CD1c-positive myeloid dendritic cell (primary cell): ENCODE measurements at regions not wholly inside any gene's neighbourhood (a gene's known extent, or its start where the extent isn't known, plus 50 kb on each side); places are given as distances from the start of the nearest gene placed in this dataset.
"Not testable (repeated sequence)": the region's sequence is repeated elsewhere in the genome, so short reads cannot be mapped to it uniquely, and the experiment has no call there.

Experiments
- DNase-seq: peaks from one replicate; pipeline ENCODE4 v3.0.0-alpha.2; 2016; ENCODE audit errors: extremely low spot score

- DNase-seq: no peak
Observed at GRCh38 chr4:120299631-120300030, 233.0 kb upstream of the MAD2L1 start.

DNA sequence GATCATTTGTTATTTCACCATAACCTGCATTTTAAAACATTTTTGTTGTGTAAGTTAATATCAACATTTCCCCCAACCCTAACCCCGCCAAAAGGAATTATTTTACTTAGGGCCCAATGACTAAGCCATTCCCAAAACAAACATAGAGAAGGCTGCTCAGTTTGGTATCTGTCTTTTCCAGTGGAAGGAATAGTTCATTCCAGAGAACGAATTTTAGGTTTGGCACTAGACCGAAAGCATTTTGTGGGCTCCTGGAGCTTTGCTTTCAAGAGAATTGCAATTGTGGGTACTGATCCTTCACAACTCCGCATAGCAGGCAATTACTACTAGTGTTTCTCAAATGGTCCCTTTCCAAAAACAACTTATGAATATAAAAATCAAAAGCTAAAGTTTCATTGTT, 226.7 kb upstream of the MAD2L1 start:
- no peak for DNase-seq

GRCh38 chr4:120291541-120291940, 224.9 kb upstream of the MAD2L1 start:
- no peak for DNase-seq

GRCh38 chr4:120290553-120290952, 223.9 kb upstream of the MAD2L1 start:
- no peak for DNase-seq

DNA sequence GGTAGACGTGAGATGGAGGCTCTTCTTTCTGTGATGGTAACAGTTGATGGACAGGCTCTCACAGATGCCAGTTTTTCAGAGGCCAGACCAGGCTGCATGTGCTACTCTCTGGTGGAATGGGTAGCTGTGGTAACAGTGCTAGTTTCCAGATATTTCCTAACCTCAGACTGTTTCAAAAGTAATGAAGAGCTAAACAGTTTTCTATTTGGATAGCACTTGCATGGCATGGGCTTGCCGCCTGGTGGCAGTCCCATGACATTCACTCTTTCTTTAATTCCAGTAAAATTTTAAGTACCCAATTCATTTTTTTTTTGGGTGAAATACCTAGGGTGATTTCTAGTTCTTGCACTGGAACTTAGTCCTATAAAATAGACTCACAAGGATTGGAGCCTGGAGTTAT, 220.2 kb upstream of the MAD2L1 start:
- DNase-seq: no peak

DNA sequence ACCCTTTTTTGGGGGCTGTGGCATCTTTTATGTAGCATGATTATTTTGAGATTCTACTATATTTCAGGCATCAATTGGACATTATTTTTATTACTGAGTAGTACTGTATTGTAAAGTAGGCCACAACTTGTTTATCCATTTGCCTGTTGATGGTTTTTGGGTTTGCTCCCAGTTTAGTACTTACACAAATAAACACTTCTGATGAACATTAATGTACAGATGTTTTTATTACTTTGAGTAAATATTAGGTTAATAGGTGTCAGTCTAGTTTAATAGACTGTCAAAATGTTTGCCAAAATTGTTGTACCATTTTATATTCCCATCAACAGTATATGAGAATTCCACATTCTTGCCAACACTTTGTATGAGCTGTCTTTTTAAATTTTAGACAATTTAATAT, 214.9 kb upstream of the MAD2L1 start:
- no peak for DNase-seq

DNA sequence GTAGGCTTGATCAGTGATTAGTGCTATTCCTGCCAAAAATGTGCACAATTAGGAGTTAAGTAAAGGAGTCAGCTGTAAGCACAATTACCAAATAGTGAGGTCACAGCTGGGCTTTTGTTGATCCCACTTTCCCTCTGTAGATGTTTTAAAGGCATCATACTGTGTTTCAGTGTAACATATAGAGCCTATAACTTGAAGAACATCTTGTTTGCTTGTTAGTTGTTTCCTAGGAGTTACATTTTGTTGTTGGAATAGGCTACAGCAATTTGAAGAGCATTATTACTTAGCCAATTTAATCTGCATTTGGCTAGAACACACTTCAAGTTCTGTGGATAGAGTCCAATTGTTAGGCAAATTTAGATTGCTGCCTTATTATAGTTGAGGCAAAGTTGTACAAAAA, 210.7 kb upstream of the MAD2L1 start:
- no peak for DNase-seq

- no peak for DNase-seq
Observed at GRCh38 chr4:120266602-120267001, 200.0 kb upstream of the MAD2L1 start.

GRCh38 chr4:120263618-120264017, 197.0 kb upstream of the MAD2L1 start:
- no peak for DNase-seq

- no peak for DNase-seq
Observed at GRCh38 chr4:120261117-120261516, 194.5 kb upstream of the MAD2L1 start.

GRCh38 chr4:120256112-120256775, 189.6 kb upstream of the MAD2L1 start:
- not testable (repeated sequence) for DNase-seq

GRCh38 chr4:120238277-120238973, 171.8 kb upstream of the MAD2L1 start:
- DNase-seq: no peak

DNA sequence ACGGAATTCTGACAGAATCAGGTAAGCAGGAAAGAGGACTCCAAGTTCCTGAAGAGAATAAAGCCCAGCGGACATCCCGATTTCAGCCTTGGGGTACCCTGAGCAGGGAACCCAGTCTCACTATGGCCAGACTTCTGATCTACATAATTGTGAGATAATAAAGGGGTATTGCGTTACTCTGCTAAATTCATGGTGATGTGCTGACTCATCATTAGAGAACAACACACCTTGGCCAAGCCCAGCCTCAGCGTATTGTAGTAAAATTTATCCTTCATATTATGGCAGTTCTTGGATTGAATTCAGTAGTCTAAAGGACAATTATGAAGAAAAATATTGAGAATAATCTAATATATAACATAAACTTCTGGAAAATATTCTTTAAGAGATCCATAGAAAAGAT, 170.2 kb upstream of the MAD2L1 start:
- DNase-seq: no peak

DNA sequence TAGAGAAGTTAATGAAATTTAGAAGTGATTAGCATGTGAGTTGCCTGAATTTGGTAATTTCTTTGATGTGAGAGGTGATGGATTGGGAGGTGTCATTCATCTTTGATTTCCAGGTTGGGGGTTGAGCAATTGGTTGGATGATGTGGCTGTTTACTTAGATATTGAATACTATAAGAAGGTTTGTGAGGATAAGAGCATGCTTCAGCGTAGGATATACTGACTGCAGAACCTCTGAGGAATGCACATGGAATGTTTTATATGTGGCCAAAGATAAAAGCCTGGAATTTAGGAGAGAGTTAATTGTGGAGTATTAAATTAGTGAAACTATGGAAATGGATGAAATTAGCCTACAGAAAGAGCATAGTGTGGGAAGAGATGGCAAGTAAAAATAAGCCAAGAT, 165.4 kb upstream of the MAD2L1 start:
- no peak for DNase-seq

- DNase-seq: no peak
Observed at GRCh38 chr4:120228086-120228485, 161.4 kb upstream of the MAD2L1 start.

DNA sequence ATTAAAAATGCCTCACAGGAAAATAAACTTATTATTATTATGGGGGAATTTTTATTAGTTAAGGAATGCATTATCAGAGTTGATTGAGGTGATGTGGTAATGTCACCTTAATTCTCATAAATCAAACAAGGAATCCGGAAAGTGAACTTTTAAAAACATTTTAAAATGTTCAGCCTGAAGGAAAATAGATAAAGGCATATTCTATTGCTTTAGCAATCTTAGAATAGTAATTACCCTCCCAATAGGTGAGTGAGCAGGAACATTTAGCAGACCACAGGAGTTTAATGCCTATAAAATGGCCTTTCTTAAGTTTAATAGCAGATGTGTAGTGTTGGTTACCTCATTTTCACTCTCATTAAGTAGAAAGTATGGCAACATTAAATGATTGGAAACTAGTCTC, 160.9 kb upstream of the MAD2L1 start:
- DNase-seq: no peak

- no peak for DNase-seq
Observed at GRCh38 chr4:120225527-120225926, 158.9 kb upstream of the MAD2L1 start.

DNA sequence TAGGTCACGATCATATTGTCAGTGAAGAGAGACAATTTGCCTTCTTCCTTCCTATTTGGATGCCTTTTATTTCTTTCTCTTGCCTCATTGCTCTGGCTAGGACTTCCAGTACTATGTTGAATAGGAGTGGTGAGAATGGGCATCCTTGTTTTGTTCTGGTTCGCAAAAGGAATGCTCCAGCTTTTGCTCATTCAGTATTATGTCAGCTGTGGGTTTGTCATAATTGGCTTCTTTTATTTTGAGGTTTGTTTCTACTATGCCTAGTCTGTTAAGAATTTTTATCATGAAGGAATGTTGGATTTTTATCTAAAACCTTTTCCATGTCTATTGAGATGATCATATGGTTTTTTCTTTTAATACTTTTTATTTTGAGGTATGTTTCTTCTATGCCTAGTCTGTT, 152.3 kb upstream of the MAD2L1 start:
- DNase-seq: no peak

DNA sequence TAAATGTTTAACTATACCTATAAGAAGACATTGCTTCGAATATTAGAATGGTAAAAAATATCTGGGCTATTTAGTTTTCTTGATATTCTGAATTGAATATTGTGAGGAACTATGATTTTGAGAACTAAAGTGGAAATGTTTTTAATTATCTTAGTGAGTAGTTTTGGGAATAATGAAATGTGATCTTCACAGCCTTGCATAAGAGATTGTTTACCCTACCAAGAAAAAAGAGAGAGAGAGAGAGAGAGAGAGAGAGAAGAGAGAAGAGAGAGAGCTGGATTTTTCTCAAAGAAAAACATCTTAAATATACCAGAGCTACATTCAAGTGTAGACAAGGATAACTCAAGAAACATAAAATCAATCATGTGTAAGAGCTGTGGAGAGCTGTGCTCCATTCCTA, 148.7 kb upstream of the MAD2L1 start:
- DNase-seq: no peak

DNA sequence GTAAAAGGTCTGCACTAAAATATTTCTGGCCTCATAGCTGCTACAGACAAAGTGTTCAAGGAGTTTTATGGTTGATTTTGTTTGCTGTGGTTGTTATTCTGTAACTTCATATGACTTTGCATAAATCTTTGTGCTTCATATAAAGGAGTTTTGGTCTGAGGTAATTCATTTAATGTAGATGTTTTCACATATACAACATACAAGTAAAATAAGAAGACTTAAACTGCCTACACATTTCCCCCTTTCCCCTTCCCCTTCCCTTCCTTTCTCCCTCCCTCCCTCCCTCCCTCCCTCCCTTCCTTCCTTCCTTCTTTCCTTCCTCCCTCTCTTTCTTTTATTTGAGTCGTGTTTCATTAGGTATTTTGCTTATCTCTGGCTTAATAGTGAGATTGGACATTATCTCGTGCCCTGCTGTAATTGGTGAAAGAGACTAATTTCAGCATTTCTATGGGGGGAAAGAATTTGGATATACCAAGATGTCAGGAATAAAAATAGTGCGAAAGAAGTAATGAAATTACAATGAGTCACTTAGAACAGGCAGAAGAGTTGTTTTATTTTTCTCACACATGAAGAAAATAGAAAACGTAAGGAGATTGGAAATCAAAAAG, 144.9 kb upstream of the MAD2L1 start:
- no peak for DNase-seq

GRCh38 chr4:120209706-120210105, 143.1 kb upstream of the MAD2L1 start:
- no peak for DNase-seq

DNA sequence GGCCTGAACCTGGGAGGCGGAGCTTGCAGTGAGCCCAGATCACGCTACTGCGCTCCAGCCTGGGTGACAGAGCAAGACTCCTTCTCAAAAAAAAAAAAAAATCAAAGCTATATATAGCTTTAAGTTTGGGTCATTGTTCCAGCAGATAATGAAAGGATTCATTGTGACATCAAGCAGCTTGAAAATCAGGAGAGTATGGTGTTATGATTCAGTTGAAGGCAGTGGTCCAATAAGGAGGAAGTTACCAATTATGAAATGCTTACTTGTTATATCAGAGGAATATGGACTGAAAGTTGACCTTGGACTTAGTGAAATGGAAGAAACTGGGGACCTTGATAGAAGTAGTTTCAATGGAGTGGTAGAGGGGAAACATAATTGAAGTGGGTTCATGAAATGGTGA, 140.4 kb upstream of the MAD2L1 start:
- no peak for DNase-seq

GRCh38 chr4:120202222-120202621, 135.6 kb upstream of the MAD2L1 start:
- DNase-seq: no peak
